ENCODE measurements at regions not wholly inside any gene's neighbourhood (a gene's known extent, or its start where the extent isn't known, plus 50 kb on each side); places are given as distances from the start of the nearest gene placed in this dataset.

- TF ChIP-seq CTCF (IDR thresholded peaks at IDR 0.05): no peak
- TF ChIP-seq POLR2A (IDR thresholded peaks at IDR 0.05): no peak
These were observed 452.1 kb upstream of the PTPRD start for GRCh38 chr9:11064909-11065308.
